OCI-LY1 (cell line): ENCODE measurements at regions not wholly inside any gene's neighbourhood (a gene's known extent, or its start where the extent isn't known, plus 50 kb on each side); places are given as distances from the start of the nearest gene placed in this dataset.
"Not testable (repeated sequence)": the region's sequence is repeated elsewhere in the genome, so short reads cannot be mapped to it uniquely, and the experiment has no call there.

Source experiments
- EZH2 ChIP-seq: fragments of 200-600 bp; sonication (generic), shearing (Covaris generic); IDR thresholded peaks from 2 replicates; pipeline ENCODE4 v1.8.0; 2017; ENCODE audit warnings: borderline replicate concordance, mixed run types, mild to moderate bottlenecking, antibody characterized with exemption, low read length, moderate library complexity, mixed read lengths
- TF ChIP-seq, protein P1 (sequence below): fragments of 200-600 bp; sonication (generic), shearing (Covaris generic); IDR thresholded peaks from 2 replicates; pipeline ENCODE4 v1.5.1; 2017; ENCODE audit warnings: mild to moderate bottlenecking, antibody characterized with exemption, low read length, moderate library complexity, mixed read lengths

DNA sequence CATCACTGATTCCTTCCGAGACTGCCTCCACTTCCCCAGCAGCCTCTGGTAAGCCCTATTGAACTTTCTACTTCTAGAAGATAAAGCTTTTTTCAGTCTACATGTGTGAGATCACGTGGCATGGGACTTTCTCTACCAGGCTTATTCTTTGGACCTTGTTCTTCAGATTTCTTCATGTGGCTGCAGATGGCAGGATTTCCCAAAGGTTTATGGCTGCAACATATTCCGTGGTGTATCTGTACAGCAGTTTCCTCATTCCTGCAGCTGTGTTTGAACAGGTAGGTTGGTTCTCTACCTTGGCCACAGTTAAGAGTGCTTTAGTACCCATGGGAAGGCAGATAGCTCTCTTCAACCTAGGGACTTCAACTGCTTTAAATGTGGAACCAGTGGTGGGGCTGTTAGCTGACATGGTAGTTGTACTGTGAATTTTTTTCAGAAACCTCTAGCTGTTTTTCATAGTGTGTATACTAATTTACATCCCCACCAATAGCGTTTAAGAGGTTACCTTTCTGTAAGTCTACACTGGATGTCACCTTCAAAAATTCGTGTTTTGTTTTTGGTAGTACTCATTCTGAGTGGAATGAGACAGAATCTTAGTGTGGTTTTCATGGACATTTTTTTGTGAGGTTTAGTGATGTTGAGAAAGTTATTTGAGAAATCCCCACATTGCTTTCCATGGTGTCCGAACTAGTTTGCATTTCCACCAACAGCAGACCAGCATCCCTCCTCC, 158.6 kb downstream of the CCDC74A start:
- TF ChIP-seq, protein P1, sequence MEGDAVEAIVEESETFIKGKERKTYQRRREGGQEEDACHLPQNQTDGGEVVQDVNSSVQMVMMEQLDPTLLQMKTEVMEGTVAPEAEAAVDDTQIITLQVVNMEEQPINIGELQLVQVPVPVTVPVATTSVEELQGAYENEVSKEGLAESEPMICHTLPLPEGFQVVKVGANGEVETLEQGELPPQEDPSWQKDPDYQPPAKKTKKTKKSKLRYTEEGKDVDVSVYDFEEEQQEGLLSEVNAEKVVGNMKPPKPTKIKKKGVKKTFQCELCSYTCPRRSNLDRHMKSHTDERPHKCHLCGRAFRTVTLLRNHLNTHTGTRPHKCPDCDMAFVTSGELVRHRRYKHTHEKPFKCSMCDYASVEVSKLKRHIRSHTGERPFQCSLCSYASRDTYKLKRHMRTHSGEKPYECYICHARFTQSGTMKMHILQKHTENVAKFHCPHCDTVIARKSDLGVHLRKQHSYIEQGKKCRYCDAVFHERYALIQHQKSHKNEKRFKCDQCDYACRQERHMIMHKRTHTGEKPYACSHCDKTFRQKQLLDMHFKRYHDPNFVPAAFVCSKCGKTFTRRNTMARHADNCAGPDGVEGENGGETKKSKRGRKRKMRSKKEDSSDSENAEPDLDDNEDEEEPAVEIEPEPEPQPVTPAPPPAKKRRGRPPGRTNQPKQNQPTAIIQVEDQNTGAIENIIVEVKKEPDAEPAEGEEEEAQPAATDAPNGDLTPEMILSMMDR, result not testable (repeated sequence)
- not testable (repeated sequence) for TF ChIP-seq EZH2
